Naive thymus-derived CD8-positive, alpha-beta T cell (primary cell): ENCODE measurements at regions not wholly inside any gene's neighbourhood (a gene's known extent, or its start where the extent isn't known, plus 50 kb on each side); places are given as distances from the start of the nearest gene placed in this dataset.

ENCODE experiments used
- ATAC-seq, 2 donors: fragments of 150-1000 bp; cut with Tn5 transposase in 1 of 2; sonication (Bioruptor Pico), chemical (Tn5 transposase) in 1 of 2; 1 replicate in 1 of 2; 2 replicates in 1 of 2; pipeline ENCODE4 v1.10.0; 2021; ENCODE audit warnings: mild to moderate bottlenecking in 2 of 2, moderate library complexity in 2 of 2
- POLR2A ChIA-PET: fragments of 350-600 bp; sonication (Branson Sonifier 250); formaldehyde crosslinking; loops from one replicate; lab custom pipeline; 2021; ENCODE audit warnings: antibody characterized with exemption; lab: Charles Lee
- DNase-seq, 10 donors: peaks; one replicate each; pipeline versions ENCODE4 v3.0.0 to v3.0.0-alpha.2; 2020 to 2022
- H3K27ac Mint-ChIP-seq, 10 donors: one replicate each; pipeline ENCODE4 v1.8.0; 2020 to 2022; ENCODE audit warnings: mild to moderate bottlenecking in 10 of 10, mixed read lengths in 10 of 10, moderate library complexity in 4 of 10, inconsistent platforms in 1 of 10
- H3K27me3 Mint-ChIP-seq, 5 donors: one replicate each; pipeline ENCODE4 v1.8.0; 2021 to 2022; ENCODE audit warnings: mixed read lengths in 5 of 5
- H3K36me3 Mint-ChIP-seq, 3 donors: one replicate each; pipeline ENCODE4 v1.8.0; 2020 to 2022; ENCODE audit warnings: mixed read lengths in 3 of 3, mild to moderate bottlenecking in 2 of 3, inconsistent platforms in 1 of 3
- H3K4me1 Mint-ChIP-seq, 4 donors: one replicate each; pipeline ENCODE4 v1.8.0; 2021 to 2022; ENCODE audit warnings: mixed read lengths in 4 of 4
- H3K4me3 Mint-ChIP-seq, 10 donors: one replicate each; pipeline ENCODE4 v1.8.0; 2020 to 2022; ENCODE audit warnings: mild to moderate bottlenecking in 10 of 10, mixed read lengths in 10 of 10, moderate library complexity in 6 of 10, inconsistent platforms in 1 of 10
- H3K9me3 Mint-ChIP-seq, 9 donors: one replicate each; pipeline ENCODE4 v1.8.0; 2020 to 2022; ENCODE audit warnings: mixed read lengths in 9 of 9, mild to moderate bottlenecking in 3 of 9, inconsistent platforms in 1 of 9, moderate library complexity in 1 of 9

GRCh38 chr12:125402874-125403789, 337.9 kb downstream of the AACS start:
- POLR2A ChIA-PET, result no interaction called here
- peaks cover 4 to 33% (median 22%) of the 10 kb centered on the region in 5 donors for H3K27me3 Mint-ChIP-seq
- no peak for ATAC-seq
- DNase-seq, result peak in 1 of 10 donors; percentile 2
- no peak overlapping the region for H3K27ac Mint-ChIP-seq
- H3K9me3 Mint-ChIP-seq, result peaks cover 0 to 19% (median 10%) of the 10 kb centered on the region in 9 donors
- no peaks in the 10 kb centered on the region for H3K4me1 Mint-ChIP-seq
- H3K36me3 Mint-ChIP-seq, result no peaks in the 10 kb centered on the region
- no peak overlapping the region for H3K4me3 Mint-ChIP-seq

- Mint-ChIP-seq H3K4me3 (no peak overlapping the region), H3K27ac (no peak overlapping the region), H3K9me3 (peaks cover 0 to 15% (median 7%) of the 10 kb centered on the region in 9 donors), H3K27me3 (peaks cover 4 to 33% (median 22%) of the 10 kb centered on the region in 5 donors), H3K36me3 (no peaks in the 10 kb centered on the region), H3K4me1 (no peaks in the 10 kb centered on the region)
- DNase-seq (no peak), ATAC-seq (no peak)
- POLR2A ChIA-PET, result no interaction called here
Observed at GRCh38 chr12:125403843-125404242, 338.6 kb downstream of the AACS start.

- H3K4me1 Mint-ChIP-seq, result no peaks in the 10 kb centered on the region
Observed at GRCh38 chr12:125406131-125406530, 340.9 kb downstream of the AACS start.

GRCh38 chr12:125408718-125409117, 343.5 kb downstream of the AACS start:
- Mint-ChIP-seq H3K27me3 (peaks cover 1 to 33% (median 16%) of the 10 kb centered on the region in 5 donors), H3K4me1 (no peaks in the 10 kb centered on the region), H3K27ac (no peak overlapping the region), H3K4me3 (no peak overlapping the region), H3K9me3 (peaks cover 0 to 20% (median 5%) of the 10 kb centered on the region in 9 donors), H3K36me3 (no peaks in the 10 kb centered on the region)
- POLR2A ChIA-PET, result no interaction called here
- ATAC-seq (no peak), DNase-seq (no peak)

More at GRCh38 chr12:125406131-125406530, 340.9 kb downstream of the AACS start:
- Mint-ChIP-seq H3K27ac (no peak overlapping the region), H3K27me3 (peaks cover 3 to 33% (median 20%) of the 10 kb centered on the region in 5 donors), H3K4me3 (no peak overlapping the region), H3K36me3 (no peaks in the 10 kb centered on the region), H3K9me3 (peaks cover 0 to 15% (median 6%) of the 10 kb centered on the region in 9 donors)
- no peak for ATAC-seq
- POLR2A ChIA-PET, result no interaction called here
- no peak for DNase-seq

- no peak for ATAC-seq
- Mint-ChIP-seq H3K9me3 (peaks cover 0 to 19% (median 3%) of the 10 kb centered on the region in 9 donors), H3K27me3 (peaks cover 0 to 15% (median 3%) of the 10 kb centered on the region in 5 donors), H3K4me1 (no peaks in the 10 kb centered on the region), H3K36me3 (no peaks in the 10 kb centered on the region), H3K4me3 (no peak overlapping the region), H3K27ac (no peak overlapping the region)
- POLR2A ChIA-PET, result no interaction called here
- no peak for DNase-seq
Observed at GRCh38 chr12:125412506-125412905, 347.3 kb downstream of the AACS start.

- peaks cover 0 to 15% (median 1%) of the 10 kb centered on the region in 5 donors for H3K27me3 Mint-ChIP-seq
- no peak overlapping the region for H3K4me3 Mint-ChIP-seq
- POLR2A ChIA-PET, result no interaction called here
- no peak overlapping the region for H3K27ac Mint-ChIP-seq
- DNase-seq (no peak), ATAC-seq (no peak)
- H3K4me1 Mint-ChIP-seq, result no peaks in the 10 kb centered on the region
- H3K9me3 Mint-ChIP-seq, result peaks cover 0 to 42% (median 14%) of the 10 kb centered on the region in 9 donors
- peaks cover 0 to 24% (median 0%) of the 10 kb centered on the region in 3 donors for H3K36me3 Mint-ChIP-seq
Observed at GRCh38 chr12:125417446-125417845, 352.2 kb downstream of the AACS start.

- Mint-ChIP-seq H3K27me3 (peaks cover 0 to 15% (median 2%) of the 10 kb centered on the region in 5 donors), H3K36me3 (peaks cover 0 to 24% (median 0%) of the 10 kb centered on the region in 3 donors), H3K27ac (no peak overlapping the region), H3K4me1 (no peaks in the 10 kb centered on the region), H3K4me3 (no peak overlapping the region), H3K9me3 (peaks cover 0 to 43% (median 14%) of the 10 kb centered on the region in 9 donors)
- DNase-seq (no peak), ATAC-seq (no peak)
- POLR2A ChIA-PET, result no interaction called here
Observed at GRCh38 chr12:125418902-125419564, 353.8 kb downstream of the AACS start.

GRCh38 chr12:125424909-125425308, 359.7 kb downstream of the AACS start:
- Mint-ChIP-seq H3K9me3 (peaks cover 0 to 31% (median 15%) of the 10 kb centered on the region in 9 donors), H3K4me1 (no peaks in the 10 kb centered on the region), H3K4me3 (no peak overlapping the region), H3K27me3 (peaks cover 0 to 6% (median 2%) of the 10 kb centered on the region in 5 donors), H3K36me3 (peaks cover 0 to 17% (median 1%) of the 10 kb centered on the region in 3 donors), H3K27ac (no peak overlapping the region)
- POLR2A ChIA-PET, result no interaction called here
- no peak for DNase-seq
- ATAC-seq, result no peak

GRCh38 chr12:125431516-125431915, 366.3 kb downstream of the AACS start:
- H3K4me1 Mint-ChIP-seq, result no peaks in the 10 kb centered on the region

GRCh38 chr12:125434131-125434530, 368.9 kb downstream of the AACS start:
- Mint-ChIP-seq H3K27me3 (peaks cover 0 to 23% (median 3%) of the 10 kb centered on the region in 5 donors), H3K36me3 (no peaks in the 10 kb centered on the region), H3K4me3 (no peak overlapping the region), H3K27ac (no peak overlapping the region), H3K4me1 (no peaks in the 10 kb centered on the region), H3K9me3 (peaks cover 0 to 11% (median 2%) of the 10 kb centered on the region in 9 donors)
- DNase-seq (no peak), ATAC-seq (no peak)
- POLR2A ChIA-PET, result no interaction called here

More at GRCh38 chr12:125431516-125431915, 366.3 kb downstream of the AACS start:
- POLR2A ChIA-PET, result no interaction called here
- Mint-ChIP-seq H3K4me3 (no peak overlapping the region), H3K27ac (no peak overlapping the region), H3K36me3 (no peaks in the 10 kb centered on the region), H3K27me3 (peaks cover 0 to 23% (median 3%) of the 10 kb centered on the region in 5 donors), H3K9me3 (peaks cover 0 to 17% (median 2%) of the 10 kb centered on the region in 9 donors)
- DNase-seq, result no peak
- no peak for ATAC-seq

- Mint-ChIP-seq H3K9me3 (peaks cover 0 to 11% (median 2%) of the 10 kb centered on the region in 9 donors), H3K4me1 (no peaks in the 10 kb centered on the region), H3K27me3 (peaks cover 0 to 21% (median 3%) of the 10 kb centered on the region in 5 donors), H3K36me3 (no peaks in the 10 kb centered on the region), H3K27ac (peak overlapping the region in 1 of 10 donors; percentile 37), H3K4me3 (no peak overlapping the region)
- DNase-seq, result no peak
- ATAC-seq, result no peak
- POLR2A ChIA-PET, result no interaction called here
Observed at GRCh38 chr12:125434936-125435443, 369.8 kb downstream of the AACS start.

GRCh38 chr12:125435871-125436270, 370.6 kb downstream of the AACS start:
- H3K27me3 Mint-ChIP-seq, result peaks cover 0 to 12% (median 1%) of the 10 kb centered on the region in 5 donors
- H3K27ac Mint-ChIP-seq, result no peak overlapping the region
- DNase-seq, result no peak
- no peak overlapping the region for H3K4me3 Mint-ChIP-seq
- POLR2A ChIA-PET, result no interaction called here
- peaks cover 0 to 11% (median 2%) of the 10 kb centered on the region in 9 donors for H3K9me3 Mint-ChIP-seq
- no peak for ATAC-seq
- H3K4me1 Mint-ChIP-seq, result no peaks in the 10 kb centered on the region
- no peaks in the 10 kb centered on the region for H3K36me3 Mint-ChIP-seq
